ENCODE measurements at regions not wholly inside any gene's neighbourhood (a gene's known extent, or its start where the extent isn't known, plus 50 kb on each side); places are given as distances from the start of the nearest gene placed in this dataset.
A peak's percentile ranks its signal among the peaks of the same experiment; 100 is the strongest.

- no peak for DNase-seq
Measured at GRCh38 chr6:100944644-100945043, 63.5 kb upstream of the ASCC3 start.

GRCh38 chr6:100946021-100946540 is 65.0 kb upstream of the ASCC3 start:
- no peak for DNase-seq

GRCh38 chr6:100946711-100947110 is 65.6 kb upstream of the ASCC3 start:
- DNase-seq = no peak

- no peak for DNase-seq
Measured at GRCh38 chr6:100948381-100949133, 67.4 kb upstream of the ASCC3 start.

GRCh38 chr6:100952006-100952405 is 70.9 kb upstream of the ASCC3 start:
- no peak for DNase-seq

GRCh38 chr6:100959280-100959679 is 78.2 kb upstream of the ASCC3 start:
- DNase-seq = no peak

GRCh38 chr6:100962466-100962865 is 81.3 kb upstream of the ASCC3 start:
- DNase-seq = no peak

GRCh38 chr6:100965067-100965466 is 83.9 kb upstream of the ASCC3 start:
- DNase-seq = no peak

- no peak for DNase-seq
Measured at GRCh38 chr6:100968949-100969348, 87.8 kb upstream of the ASCC3 start.

GRCh38 chr6:100979267-100979666 is 98.1 kb upstream of the ASCC3 start:
- DNase-seq = no peak

GRCh38 chr6:100980949-100981348 is 99.8 kb upstream of the ASCC3 start:
- DNase-seq = no peak

- DNase-seq = no peak
Measured at GRCh38 chr6:100986921-100987320, 105.8 kb upstream of the ASCC3 start.

GRCh38 chr6:100987556-100987955 is 106.4 kb upstream of the ASCC3 start:
- no peak for DNase-seq

GRCh38 chr6:100988391-100988984 is 107.4 kb upstream of the ASCC3 start:
- no peak for DNase-seq

- no peak for DNase-seq
Measured at GRCh38 chr6:100990070-100990469, 108.9 kb upstream of the ASCC3 start.

GRCh38 chr6:100996409-100996808 is 115.3 kb upstream of the ASCC3 start:
- no peak for DNase-seq

- no peak for DNase-seq
Measured at GRCh38 chr6:100998111-100998510, 117.0 kb upstream of the ASCC3 start.

- DNase-seq = no peak
Measured at GRCh38 chr6:100999034-100999597, 118.0 kb upstream of the ASCC3 start.

- DNase-seq = no peak
Measured at GRCh38 chr6:101000341-101000740, 119.2 kb upstream of the ASCC3 start.

GRCh38 chr6:101001012-101001411 is 119.9 kb upstream of the ASCC3 start:
- no peak for DNase-seq

- DNase-seq = no peak
Measured at GRCh38 chr6:101001607-101002006, 120.5 kb upstream of the ASCC3 start.

- DNase-seq = no peak
Measured at GRCh38 chr6:101003075-101003474, 121.9 kb upstream of the ASCC3 start.

GRCh38 chr6:101011186-101011585 is 130.1 kb upstream of the ASCC3 start:
- peak; percentile 36 for DNase-seq

GRCh38 chr6:101013612-101014195 is 132.6 kb upstream of the ASCC3 start:
- no peak for DNase-seq

Measured in DMS153 (cell line).